GM12891 (cell line): ENCODE measurements at regions not wholly inside any gene's neighbourhood (a gene's known extent, or its start where the extent isn't known, plus 50 kb on each side); places are given as distances from the start of the nearest gene placed in this dataset.
"Not testable (repeated sequence)": the region's sequence is repeated elsewhere in the genome, so short reads cannot be mapped to it uniquely, and the experiment has no call there.

ENCODE experiments used
- DNase-seq: peaks from one replicate; pipeline ENCODE4 v3.0.0; 2011; ENCODE audit warnings: low spot score; ENCODE audit not compliant: insufficient read length
- FAIRE-seq: peaks from 2 replicates; lab custom pipeline; 2011; peaks lifted over from hg19 to GRCh38; lab: Jason Lieb, UNC
- PAX5 ChIP-seq: IDR thresholded peaks from 2 replicates; pipeline ENCODE4 v1.6.1; 2011; ENCODE audit warnings: low read length, moderate library complexity, mild to moderate bottlenecking; ENCODE audit not compliant: insufficient read depth, severe bottlenecking
- POLR2A ChIP-seq: IDR thresholded peaks from 2 replicates; pipeline ENCODE4 v1.6.1; 2011; ENCODE audit warnings: low read depth, low read length, control low read depth
- POLR2AphosphoS5 ChIP-seq: IDR thresholded peaks from 2 replicates; pipeline ENCODE4 v1.6.1; 2011; ENCODE audit warnings: low read depth, low read length, control low read depth
- POU2F2 ChIP-seq: IDR thresholded peaks from 2 replicates; pipeline ENCODE4 v1.6.1; 2011; ENCODE audit warnings: low read depth, mild to moderate bottlenecking, control low read depth, low read length, moderate library complexity
- SPI1 ChIP-seq: IDR thresholded peaks from 2 replicates; pipeline ENCODE4 v1.6.1; 2011; ENCODE audit warnings: low read depth, low read length, control low read depth
- TAF1 ChIP-seq: IDR thresholded peaks from 2 replicates; pipeline ENCODE4 v1.6.1; 2011; ENCODE audit warnings: low read depth, low read length, control low read depth

GRCh38 chr14:30362369-30363218, 196.4 kb upstream of the G2E3 start:
- FAIRE-seq (no peak), DNase-seq (no peak)
- TF ChIP-seq POLR2A = no peak

GRCh38 chr14:30363219-30363880, 195.6 kb upstream of the G2E3 start:
- FAIRE-seq, DNase-seq: not testable (repeated sequence)

- DNase-seq = no peak
- TF ChIP-seq POLR2AphosphoS5 (no peak), SPI1 (no peak), POU2F2 (no peak), PAX5 (no peak), POLR2A (no peak), TAF1 (no peak)
- FAIRE-seq = no peak
Measured at GRCh38 chr14:30369502-30370180, 189.3 kb upstream of the G2E3 start.

GRCh38 chr14:30373053-30373452, 185.9 kb upstream of the G2E3 start:
- FAIRE-seq = no peak
- TF ChIP-seq PAX5 = no peak
- TF ChIP-seq TAF1 = no peak
- no peak for TF ChIP-seq POLR2AphosphoS5
- no peak for TF ChIP-seq POU2F2
- TF ChIP-seq POLR2A = no peak
- TF ChIP-seq SPI1 = no peak

GRCh38 chr14:30373526-30373925, 185.4 kb upstream of the G2E3 start:
- DNase-seq (no peak), FAIRE-seq (no peak)
- no peak for TF ChIP-seq POU2F2
- no peak for TF ChIP-seq SPI1
- TF ChIP-seq PAX5 = no peak
- TF ChIP-seq TAF1 = no peak
- TF ChIP-seq POLR2A = no peak
- no peak for TF ChIP-seq POLR2AphosphoS5

More at GRCh38 chr14:30373053-30373452, 185.9 kb upstream of the G2E3 start:
- DNase-seq = no peak

GRCh38 chr14:30375296-30375892, 183.6 kb upstream of the G2E3 start:
- TF ChIP-seq PAX5 = no peak
- peak; percentile 15 for DNase-seq
- FAIRE-seq = peak; percentile 52

GRCh38 chr14:30381861-30382480, 177.0 kb upstream of the G2E3 start:
- DNase-seq (no peak), FAIRE-seq (no peak)
- TF ChIP-seq POLR2A = no peak
- no peak for TF ChIP-seq PAX5
- no peak for TF ChIP-seq SPI1
- TF ChIP-seq POLR2AphosphoS5 = no peak
- no peak for TF ChIP-seq POU2F2
- TF ChIP-seq TAF1 = no peak

GRCh38 chr14:30385925-30386324, 173.0 kb upstream of the G2E3 start:
- TF ChIP-seq POLR2AphosphoS5 (no peak), PAX5 (no peak), POLR2A (no peak), TAF1 (no peak), SPI1 (no peak), POU2F2 (no peak)
- FAIRE-seq (no peak), DNase-seq (no peak)

- FAIRE-seq = no peak
- TF ChIP-seq TAF1 = no peak
- no peak for TF ChIP-seq PAX5
- no peak for TF ChIP-seq POLR2AphosphoS5
- TF ChIP-seq SPI1 = no peak
- no peak for TF ChIP-seq POU2F2
- TF ChIP-seq POLR2A = no peak
- no peak for DNase-seq
Measured at GRCh38 chr14:30387871-30388270, 171.1 kb upstream of the G2E3 start.

GRCh38 chr14:30389134-30389876, 169.7 kb upstream of the G2E3 start:
- TF ChIP-seq POLR2A = no peak
- TF ChIP-seq PAX5 = no peak
- TF ChIP-seq POLR2AphosphoS5 = no peak
- TF ChIP-seq POU2F2 = no peak
- no peak for TF ChIP-seq SPI1
- TF ChIP-seq TAF1 = no peak
- FAIRE-seq (no peak), DNase-seq (no peak)
